HG02759 (cell line): ENCODE measurements at regions not wholly inside any gene's neighbourhood (a gene's known extent, or its start where the extent isn't known, plus 50 kb on each side); places are given as distances from the start of the nearest gene placed in this dataset.

ENCODE experiments used
- ATAC-seq: cut with Tn5 transposase; IDR thresholded peaks from one replicate; pipeline ENCODE4 v1.9.1; 2021; ENCODE audit warnings: mild to moderate bottlenecking, moderate library complexity; ENCODE audit not compliant: unreplicated experiment

DNA sequence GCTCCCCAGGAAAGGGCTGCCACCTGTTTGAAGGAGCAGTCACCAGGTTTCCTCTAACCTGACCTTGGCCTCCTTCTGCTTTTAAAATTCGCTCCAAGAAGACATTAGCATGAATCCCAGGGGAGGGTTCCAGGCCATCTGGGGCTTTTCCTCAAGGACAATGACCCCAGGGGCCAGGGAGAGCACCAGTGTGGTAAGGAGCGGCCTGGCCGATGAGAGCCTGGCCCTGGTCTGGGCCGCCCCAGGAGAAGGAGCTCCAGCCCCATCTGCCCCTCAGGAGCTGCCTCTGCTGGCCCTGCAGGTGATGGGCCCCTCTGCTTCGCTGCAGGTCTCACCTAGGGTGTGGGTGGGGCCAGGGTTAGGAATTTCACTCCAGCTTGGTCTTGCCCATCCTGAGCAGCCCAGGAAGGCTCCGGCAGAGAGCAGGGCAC, 209.2 kb upstream of the TNRC6C start:
- no peak for ATAC-seq

GRCh38 chr17:77749989-77750388, 208.5 kb upstream of the TNRC6C start:
- ATAC-seq, result no peak

GRCh38 chr17:77750427-77751043, 208.0 kb upstream of the TNRC6C start:
- no peak for ATAC-seq

- no peak for ATAC-seq
These were observed 205.3 kb upstream of the TNRC6C start for GRCh38 chr17:77753246-77753645.

DNA sequence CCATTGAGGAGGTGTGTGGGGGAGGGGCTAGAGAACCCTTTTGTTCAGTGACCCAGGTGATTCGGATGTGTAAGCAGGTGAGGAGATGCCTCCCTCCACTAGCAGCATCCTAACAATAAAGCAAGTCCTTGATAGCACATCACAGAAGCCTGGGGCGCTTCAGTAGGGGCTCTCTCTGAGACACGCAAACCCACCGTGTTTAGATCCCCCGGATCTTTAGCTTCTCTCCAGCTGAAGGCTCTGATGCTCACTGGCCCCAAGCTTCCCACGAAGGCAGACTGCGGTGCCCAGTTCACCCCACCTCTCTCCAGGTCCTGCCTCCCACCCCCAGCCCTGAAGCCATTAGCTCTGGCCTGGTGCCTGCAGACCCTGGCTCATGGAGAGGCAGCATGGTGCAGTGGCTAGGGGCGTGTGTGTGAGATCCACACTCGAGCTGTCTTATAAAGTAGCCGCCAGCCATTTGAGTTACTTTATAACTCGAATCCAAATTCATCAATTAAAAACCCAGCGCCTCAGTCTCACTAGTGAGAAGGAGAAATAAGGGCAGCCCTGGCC, 204.7 kb upstream of the TNRC6C start:
- no peak for ATAC-seq

GRCh38 chr17:77754956-77755355, 203.5 kb upstream of the TNRC6C start:
- ATAC-seq, result no peak

DNA sequence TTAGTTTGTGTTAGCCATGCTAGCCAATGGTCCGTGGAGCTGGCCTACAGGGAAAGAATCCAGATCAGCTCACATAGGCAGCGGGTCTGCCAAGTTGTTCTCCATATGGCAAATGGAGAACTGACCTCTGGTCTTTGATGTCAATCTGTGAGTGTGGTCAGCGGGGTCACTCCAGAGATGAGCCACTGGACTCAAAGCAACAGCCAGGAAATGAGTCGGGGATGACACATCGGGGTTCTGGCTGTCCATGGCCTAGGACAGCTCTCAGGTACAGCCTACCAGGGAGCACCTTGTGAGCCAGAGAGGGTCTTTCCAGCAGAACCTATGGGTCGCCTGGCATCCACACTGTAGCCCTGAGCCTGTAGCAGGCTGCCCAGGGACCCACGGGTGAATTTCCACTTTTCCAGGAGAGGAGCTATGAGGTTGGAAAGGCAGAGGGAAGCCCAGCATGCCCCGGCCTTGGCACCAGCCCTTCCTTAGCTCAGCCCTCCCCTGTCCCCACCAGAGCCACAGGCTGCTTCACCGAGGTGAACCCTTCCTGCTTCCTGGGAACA, 203.0 kb upstream of the TNRC6C start:
- no peak for ATAC-seq

GRCh38 chr17:77756028-77756427, 202.5 kb upstream of the TNRC6C start:
- ATAC-seq, result no peak

DNA sequence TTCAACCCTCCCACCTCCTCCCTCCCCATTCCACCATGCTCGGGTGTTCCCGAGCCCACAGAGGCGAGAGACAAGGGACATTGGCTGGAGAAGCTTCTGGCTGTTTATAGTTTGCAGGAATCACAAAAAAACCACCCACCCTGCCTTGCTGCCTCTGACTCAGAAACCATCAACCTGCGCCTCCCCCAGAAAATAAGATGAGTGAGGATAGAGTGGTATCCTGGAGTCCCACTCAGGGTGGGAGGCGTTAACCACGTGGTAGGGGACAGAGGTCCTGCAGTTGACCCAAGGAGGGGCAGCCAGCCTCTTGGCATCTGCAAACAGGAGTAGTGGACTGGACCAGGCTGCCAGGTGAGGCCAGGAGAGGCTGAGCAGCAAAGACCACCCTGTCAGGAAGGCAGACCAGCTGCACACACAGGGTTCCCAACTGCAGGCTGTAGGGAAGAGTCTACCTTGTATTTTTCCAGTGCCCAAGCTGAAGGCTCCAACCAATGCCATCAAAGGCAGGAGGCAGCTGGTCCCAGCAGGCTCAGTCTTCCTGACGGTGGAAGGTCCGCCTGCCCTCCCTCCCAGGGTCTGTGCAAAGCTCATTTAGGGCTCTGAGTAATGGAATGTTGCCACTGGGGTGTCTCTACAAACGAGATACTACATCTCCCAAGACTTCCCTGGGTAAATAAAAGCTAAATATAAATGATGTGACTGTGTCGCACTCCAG, 201.5 kb upstream of the TNRC6C start:
- ATAC-seq, result no peak

GRCh38 chr17:77757561-77757898, 201.0 kb upstream of the TNRC6C start:
- no peak for ATAC-seq

DNA sequence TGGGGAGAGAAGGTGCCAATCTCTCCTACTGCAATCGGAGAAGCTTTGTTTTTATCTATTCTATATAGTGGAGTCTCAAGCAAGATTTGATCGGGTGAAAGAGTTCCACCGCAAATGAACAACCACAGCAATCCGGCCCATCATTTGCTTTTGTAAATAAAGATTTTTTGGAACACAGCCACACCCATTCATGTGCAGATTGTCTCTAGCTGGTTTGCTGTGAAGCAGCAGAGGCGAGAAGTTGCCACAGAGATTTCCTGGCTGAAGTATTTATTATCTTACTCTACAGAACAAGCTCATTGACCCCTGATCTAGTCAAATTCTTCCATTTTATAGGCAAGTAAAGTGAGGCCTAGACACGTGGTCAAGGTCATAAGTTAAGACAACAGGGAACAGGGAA, 195.5 kb upstream of the TNRC6C start:
- ATAC-seq, result no peak

GRCh38 chr17:77763575-77763974, 194.9 kb upstream of the TNRC6C start:
- ATAC-seq, result no peak

GRCh38 chr17:77765292-77765691, 193.2 kb upstream of the TNRC6C start:
- no peak for ATAC-seq

DNA sequence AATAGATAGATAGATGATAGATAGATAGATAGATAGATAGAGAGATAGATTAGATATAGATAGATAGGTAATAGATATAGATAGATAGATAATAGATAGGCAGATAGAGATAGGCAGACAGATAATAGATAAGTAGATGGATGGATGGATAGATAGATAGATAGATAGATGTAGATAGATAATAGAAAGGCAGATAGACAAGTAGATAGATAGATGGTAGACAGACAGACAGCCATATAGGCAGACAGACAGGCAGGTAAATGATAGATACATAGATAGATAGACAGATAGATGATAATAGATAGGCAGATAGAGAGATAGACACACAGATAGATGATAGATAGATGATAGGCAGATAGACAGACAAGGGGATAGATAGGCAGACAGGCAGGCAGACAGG, 191.4 kb upstream of the TNRC6C start:
- no peak for ATAC-seq

DNA sequence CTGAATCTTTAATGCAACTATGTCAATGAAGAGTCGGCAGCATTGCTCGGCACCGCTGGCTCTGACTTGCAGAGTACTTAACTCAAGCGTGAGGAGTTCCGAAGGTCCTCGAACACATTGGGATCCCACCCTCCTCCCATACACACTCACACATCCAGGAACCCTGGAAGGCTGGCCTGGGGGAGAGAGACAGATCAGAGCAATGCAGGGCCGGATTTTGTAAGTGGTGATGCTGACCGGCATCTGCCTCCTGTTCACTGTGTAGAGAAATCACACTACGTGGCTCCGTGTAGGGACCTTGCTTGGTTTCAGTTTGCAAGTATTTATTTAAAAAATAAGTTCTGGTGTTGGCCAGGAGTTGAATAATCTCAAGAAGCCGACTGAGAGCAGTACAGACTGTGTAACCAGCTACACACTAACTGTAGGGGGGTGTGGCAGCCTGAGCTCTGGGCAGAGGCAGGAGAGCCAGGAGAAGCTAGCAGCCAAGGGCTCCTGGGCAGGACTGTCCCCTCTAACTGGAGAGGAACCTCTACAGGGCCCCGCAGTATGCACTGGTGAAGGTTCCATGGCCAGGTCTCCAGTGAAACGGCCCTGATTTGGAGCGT, 190.2 kb upstream of the TNRC6C start:
- ATAC-seq, result no peak

DNA sequence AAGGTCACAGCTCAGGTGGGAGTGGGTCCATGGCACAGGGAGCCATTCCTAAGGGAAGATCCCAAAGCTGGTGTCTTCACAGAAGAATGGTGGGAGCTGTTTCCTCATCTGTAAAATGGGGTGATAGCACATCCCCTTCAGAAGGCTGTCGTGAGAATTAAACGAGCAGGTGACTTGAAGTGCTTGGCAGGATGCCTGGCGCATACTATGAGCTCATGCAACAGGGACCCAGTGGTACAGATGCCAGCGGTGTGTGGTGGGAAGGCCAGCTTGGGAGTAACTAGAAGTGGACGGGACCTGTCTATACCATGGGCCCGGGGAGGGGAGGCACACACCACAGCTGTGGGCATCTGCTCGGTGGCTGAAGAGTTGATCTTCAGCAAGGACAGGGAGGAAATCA, 189.3 kb upstream of the TNRC6C start:
- no peak for ATAC-seq

DNA sequence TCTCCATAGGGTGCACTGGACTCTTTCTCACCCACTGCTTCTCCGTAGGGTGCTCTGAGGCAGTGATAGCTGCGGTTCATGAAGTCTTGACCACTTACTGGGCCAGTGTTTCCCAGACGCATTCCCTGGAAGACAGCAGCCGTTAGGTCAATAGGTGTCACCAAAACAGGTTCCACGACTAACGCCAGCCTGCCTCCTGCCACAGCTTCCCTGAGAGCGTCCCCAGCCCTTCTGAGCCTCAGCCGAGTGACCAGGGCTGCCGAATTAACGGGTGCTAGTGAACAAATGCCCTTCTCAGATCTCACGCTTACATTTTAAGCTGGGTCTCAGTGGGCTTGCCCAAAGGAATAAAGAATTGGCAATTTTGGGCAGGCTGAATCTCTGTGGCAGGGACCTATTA, 188.7 kb upstream of the TNRC6C start:
- no peak for ATAC-seq

GRCh38 chr17:77770331-77771105, 188.0 kb upstream of the TNRC6C start:
- ATAC-seq, result no peak

GRCh38 chr17:77771145-77771544, 187.4 kb upstream of the TNRC6C start:
- no peak for ATAC-seq

DNA sequence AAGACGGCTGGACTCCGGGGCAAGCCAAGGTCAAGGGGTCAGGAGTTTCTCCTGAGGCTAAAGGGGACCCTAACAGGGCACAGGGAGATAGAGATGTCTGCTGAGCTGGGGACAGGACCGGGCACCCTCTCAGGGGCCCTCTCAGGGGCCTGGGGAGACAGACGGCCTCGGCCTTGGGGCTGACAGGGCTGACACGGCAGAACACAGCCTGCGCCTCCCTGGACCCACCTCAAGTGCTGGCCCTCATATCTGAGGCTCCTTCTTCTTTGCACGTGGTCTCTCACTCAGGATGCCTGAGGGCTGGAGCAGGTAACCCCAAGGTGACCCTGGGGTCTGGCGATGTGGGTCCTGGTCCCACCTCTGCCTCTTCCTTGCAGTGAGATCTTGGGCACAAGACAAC, 186.9 kb upstream of the TNRC6C start:
- ATAC-seq, result no peak

DNA sequence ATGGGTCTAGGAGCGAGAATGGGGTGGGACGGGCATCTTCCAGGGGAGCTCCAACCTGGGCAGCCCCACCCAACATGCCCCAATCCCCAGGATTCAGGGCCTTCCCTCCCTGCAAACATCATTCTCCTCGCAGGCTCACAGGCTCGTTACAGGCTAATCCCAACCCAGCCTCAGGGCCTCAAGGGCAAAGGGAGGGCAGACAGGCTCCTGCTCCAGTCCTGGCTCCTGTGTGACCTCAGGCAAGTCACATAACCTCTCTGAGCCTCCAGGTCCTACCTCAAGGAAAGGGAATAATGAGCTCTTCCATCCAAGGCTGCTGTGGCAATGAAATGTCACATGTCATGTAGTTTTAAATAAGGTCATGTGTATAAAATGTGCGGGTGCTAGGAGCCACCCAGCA, 186.5 kb upstream of the TNRC6C start:
- no peak for ATAC-seq
